Astrocyte of the cerebellum (primary cell): ENCODE measurements at regions not wholly inside any gene's neighbourhood (a gene's known extent, or its start where the extent isn't known, plus 50 kb on each side); places are given as distances from the start of the nearest gene placed in this dataset.

Experiments used
- DNase-seq: peaks from one replicate; pipeline ENCODE4 v3.0.0-alpha.2; 2011; ENCODE audit warnings: low read depth
- H3K4me3 ChIP-seq: 2 replicates; pipeline ENCODE4 v1.5.1; 2011; ENCODE audit warnings: mild to moderate bottlenecking, low read depth, low read length, moderate library complexity
- in situ Hi-C: cut with HindIII; loops from 2 replicates; pipeline ENCODE4 v1.10.0; 2017; ENCODE audit warnings: low sequenced_read_pairs
- TF ChIP-seq, protein P1 (sequence below): IDR thresholded peaks from 2 replicates; pipeline ENCODE4 v1.5.1; 2012; ENCODE audit warnings: low read length, low read depth, moderate library complexity, mild to moderate bottlenecking; ENCODE audit errors: missing control alignments

DNA sequence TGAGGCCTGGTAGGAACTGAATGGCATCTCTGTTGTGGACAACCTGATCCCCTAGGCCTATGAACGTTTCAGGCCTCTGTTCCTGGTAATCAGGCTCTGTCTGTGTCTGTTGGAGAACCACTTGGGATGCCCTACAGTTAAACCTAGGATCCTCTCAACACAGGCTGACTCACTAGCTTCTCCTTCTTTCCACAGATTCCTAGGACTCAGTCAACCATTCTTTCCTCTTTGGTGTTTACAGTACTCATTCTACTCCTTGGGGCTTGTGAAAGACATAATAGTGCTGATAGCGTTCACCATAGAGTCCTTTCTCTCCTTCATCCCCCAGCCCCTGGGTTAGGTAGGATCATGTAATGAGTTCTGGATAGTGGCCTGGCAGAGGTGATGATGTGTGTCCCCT is 544.3 kb downstream of the METTL4 start:
- in situ Hi-C loops: no loop called here
- TF ChIP-seq, protein P1, sequence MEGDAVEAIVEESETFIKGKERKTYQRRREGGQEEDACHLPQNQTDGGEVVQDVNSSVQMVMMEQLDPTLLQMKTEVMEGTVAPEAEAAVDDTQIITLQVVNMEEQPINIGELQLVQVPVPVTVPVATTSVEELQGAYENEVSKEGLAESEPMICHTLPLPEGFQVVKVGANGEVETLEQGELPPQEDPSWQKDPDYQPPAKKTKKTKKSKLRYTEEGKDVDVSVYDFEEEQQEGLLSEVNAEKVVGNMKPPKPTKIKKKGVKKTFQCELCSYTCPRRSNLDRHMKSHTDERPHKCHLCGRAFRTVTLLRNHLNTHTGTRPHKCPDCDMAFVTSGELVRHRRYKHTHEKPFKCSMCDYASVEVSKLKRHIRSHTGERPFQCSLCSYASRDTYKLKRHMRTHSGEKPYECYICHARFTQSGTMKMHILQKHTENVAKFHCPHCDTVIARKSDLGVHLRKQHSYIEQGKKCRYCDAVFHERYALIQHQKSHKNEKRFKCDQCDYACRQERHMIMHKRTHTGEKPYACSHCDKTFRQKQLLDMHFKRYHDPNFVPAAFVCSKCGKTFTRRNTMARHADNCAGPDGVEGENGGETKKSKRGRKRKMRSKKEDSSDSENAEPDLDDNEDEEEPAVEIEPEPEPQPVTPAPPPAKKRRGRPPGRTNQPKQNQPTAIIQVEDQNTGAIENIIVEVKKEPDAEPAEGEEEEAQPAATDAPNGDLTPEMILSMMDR: no peak
- H3K4me3 ChIP-seq: no peak overlapping the region
- no peak for DNase-seq

DNA sequence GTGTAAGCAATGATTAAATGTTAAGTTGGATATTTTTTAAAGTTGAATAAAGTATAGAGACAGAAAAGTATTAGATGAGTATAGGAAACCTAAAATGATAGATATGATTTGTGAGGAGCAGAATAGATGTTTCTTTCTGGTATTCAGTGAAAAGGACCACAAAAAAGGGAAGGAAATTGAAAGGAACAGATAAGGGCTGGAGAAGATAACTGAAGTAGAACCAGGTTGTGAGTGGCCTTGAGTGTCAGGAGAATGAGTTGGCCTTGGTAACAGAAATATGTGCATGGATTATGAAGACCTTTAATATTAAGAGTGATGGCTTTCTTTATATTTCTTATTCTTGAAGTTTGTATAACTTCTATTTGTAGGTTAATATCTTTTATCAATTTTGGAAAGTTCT is 543.5 kb downstream of the METTL4 start:
- in situ Hi-C loops: no loop called here
- TF ChIP-seq, protein P1: no peak
- no peak for DNase-seq
- H3K4me3 ChIP-seq: no peak overlapping the region

DNA sequence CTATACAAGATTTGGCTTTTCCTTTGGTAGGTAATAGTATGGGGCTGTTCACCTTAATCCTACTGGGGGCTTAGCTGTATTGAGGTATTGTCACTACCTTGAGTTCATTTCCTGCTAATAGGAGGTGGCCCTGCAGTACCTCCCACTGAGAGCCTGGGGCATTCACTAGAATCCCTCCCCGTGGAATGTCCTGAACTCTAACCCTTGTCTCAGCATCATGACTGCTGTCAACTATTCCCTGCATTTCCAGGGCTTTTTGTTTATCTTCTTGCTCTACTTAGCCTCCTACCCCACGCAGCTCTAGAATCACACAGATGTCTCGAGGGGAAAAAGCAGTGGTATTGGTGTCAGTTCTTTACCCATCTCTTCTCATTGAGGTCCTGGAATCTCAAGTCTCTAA is 542.3 kb downstream of the METTL4 start:
- DNase-seq: no peak
- in situ Hi-C loops: no loop called here
- no peak overlapping the region for H3K4me3 ChIP-seq
- TF ChIP-seq, protein P1: no peak

DNA sequence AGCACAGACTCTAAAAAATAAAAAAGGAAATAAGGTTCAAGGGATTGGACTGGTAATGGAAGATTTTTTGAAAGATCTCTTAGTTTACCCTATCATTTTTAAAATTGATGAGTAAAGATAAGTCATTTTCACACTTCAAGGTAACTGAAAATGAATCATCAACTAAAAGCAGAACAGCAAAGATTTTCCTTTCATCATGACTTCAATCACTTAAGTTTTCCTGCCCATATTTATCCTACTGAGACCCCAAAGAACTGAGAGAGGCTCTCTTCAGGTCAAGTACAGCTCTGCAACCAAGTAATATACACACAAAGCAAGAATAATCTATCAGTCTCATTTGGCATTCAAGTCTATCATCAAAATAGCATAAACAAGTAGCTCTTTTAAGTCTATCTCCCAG is 540.7 kb downstream of the METTL4 start:
- in situ Hi-C loops: no loop called here
- TF ChIP-seq, protein P1: no peak
- DNase-seq: no peak
- H3K4me3 ChIP-seq: no peak overlapping the region

DNA sequence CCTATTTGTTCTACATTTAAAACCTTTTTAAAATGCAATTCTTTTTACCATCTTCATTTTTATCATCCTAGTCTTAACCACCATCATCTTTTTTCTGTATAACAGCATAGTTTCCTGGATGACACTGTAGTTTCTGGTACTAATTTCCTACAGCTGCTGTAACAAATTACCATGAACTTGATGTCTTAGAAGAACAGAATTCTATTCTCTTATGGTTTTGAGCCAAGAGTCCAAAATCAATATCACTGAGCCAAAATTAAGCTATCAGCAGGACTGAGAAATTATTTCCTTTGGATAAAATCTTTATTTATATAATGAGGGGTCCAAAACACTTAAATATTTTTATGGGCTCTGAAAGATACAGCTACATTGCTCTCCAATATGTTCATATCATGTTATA is 539.3 kb downstream of the METTL4 start:
- H3K4me3 ChIP-seq: no peak overlapping the region
- in situ Hi-C loops: no loop called here
- TF ChIP-seq, protein P1: no peak
- no peak for DNase-seq

DNA sequence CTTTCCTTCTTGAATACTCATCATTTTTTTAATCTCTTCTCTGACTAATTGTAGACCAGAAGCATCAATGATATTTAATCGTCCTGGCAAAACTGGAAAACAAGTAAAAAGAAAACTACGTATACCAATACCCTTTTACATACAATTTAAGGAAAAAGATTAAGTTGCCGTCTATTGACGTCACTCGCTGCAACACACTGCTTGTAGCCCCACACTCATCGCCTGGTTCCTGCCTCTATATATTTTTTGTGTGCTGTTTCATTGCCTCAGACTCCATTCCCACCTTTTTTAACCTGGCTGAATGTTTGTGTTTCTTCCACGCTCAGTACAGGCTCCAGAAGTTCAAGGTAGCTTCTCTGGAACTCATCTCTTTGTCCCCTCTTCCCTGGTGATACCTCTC is 536.2 kb downstream of the METTL4 start:
- H3K4me3 ChIP-seq: no peak overlapping the region
- in situ Hi-C loops: no loop called here
- no peak for DNase-seq
- TF ChIP-seq, protein P1: no peak

DNA sequence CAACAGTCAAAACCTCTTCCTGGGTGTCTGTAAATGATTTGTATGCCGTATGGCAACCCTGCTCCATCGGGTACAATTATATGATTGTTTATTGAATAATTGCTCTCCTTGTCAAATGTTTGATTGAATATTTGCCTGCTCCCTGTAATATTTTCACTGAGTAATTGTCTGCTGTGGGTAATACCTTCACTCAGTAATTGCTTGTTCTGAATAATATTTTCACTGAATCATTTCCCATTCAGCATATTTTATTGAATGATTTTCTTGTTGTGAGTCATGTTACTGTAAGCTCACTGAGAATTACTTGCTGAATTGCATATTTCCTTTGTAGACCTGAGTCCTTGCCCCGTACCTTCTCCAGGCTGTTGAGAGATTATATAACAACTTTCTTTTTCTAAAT is 535.2 kb downstream of the METTL4 start:
- in situ Hi-C loops: no loop called here
- DNase-seq: no peak
- H3K4me3 ChIP-seq: no peak overlapping the region
- TF ChIP-seq, protein P1: no peak
